ENCODE measurements at regions not wholly inside any gene's neighbourhood (a gene's known extent, or its start where the extent isn't known, plus 50 kb on each side); places are given as distances from the start of the nearest gene placed in this dataset.

GRCh38 chr2:192333642-192334041, 138.9 kb upstream of the TMEFF2 start:
- no peaks in the 10 kb centered on the region for H3K4me1 ChIP-seq (ENCODE audit: insufficient read depth, poor library complexity, severe bottlenecking)
- H3K27ac ChIP-seq (ENCODE audit: poor library complexity, severe bottlenecking), result no peak overlapping the region
- no peak overlapping the region for H3K4me3 ChIP-seq (ENCODE audit: severe bottlenecking)
- H3K36me3 ChIP-seq (ENCODE audit: low read depth), result no peaks in the 10 kb centered on the region
- ATAC-seq (ENCODE audit: low read depth), result no peak
- H3K27me3 ChIP-seq (ENCODE audit: insufficient read depth, poor library complexity, severe bottlenecking), result no peaks in the 10 kb centered on the region
- no peak for DNase-seq (ENCODE audit: low spot score)
- no peaks in the 10 kb centered on the region for H3K9me3 ChIP-seq (ENCODE audit: severe bottlenecking)
- no peak for TF ChIP-seq CTCF (IDR thresholded peaks at IDR 0.05; ENCODE audit: poor library complexity, severe bottlenecking)

DNA sequence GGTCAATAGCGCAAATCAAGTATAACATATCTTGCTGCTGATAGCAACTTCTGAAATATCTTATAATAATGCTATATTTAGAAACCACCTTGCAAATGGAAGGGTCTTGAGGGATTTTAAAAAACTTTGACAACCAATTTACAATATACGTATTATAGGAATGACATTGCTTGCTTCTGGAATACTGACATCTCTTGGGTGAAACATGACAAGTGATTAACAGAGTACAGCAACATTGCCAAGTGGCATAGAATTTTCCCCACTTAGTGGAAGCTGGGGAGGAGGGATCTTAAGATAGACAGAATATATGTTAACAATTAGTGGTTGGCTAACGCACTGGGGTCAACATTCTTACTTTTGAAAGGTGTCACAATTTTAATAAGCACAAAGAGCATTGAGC, 133.6 kb upstream of the TMEFF2 start:
- no peak overlapping the region for H3K4me3 ChIP-seq (ENCODE audit: severe bottlenecking)
- no peak for TF ChIP-seq CTCF (IDR thresholded peaks at IDR 0.05; ENCODE audit: poor library complexity, severe bottlenecking)
- ATAC-seq (ENCODE audit: low read depth) (no peak), DNase-seq (ENCODE audit: low spot score) (no peak)
- no peaks in the 10 kb centered on the region for H3K36me3 ChIP-seq (ENCODE audit: low read depth)
- H3K27me3 ChIP-seq (ENCODE audit: insufficient read depth, poor library complexity, severe bottlenecking), result peaks cover 5% of the 10 kb centered on the region
- H3K4me1 ChIP-seq (ENCODE audit: insufficient read depth, poor library complexity, severe bottlenecking), result no peaks in the 10 kb centered on the region
- H3K27ac ChIP-seq (ENCODE audit: poor library complexity, severe bottlenecking), result no peak overlapping the region
- no peaks in the 10 kb centered on the region for H3K9me3 ChIP-seq (ENCODE audit: severe bottlenecking)

GRCh38 chr2:192327576-192327975, 132.8 kb upstream of the TMEFF2 start:
- DNase-seq (ENCODE audit: low spot score) (no peak), ATAC-seq (ENCODE audit: low read depth) (no peak)
- no peak overlapping the region for H3K27ac ChIP-seq (ENCODE audit: poor library complexity, severe bottlenecking)
- TF ChIP-seq CTCF (IDR thresholded peaks at IDR 0.05; ENCODE audit: poor library complexity, severe bottlenecking), result no peak
- H3K4me1 ChIP-seq (ENCODE audit: insufficient read depth, poor library complexity, severe bottlenecking), result no peaks in the 10 kb centered on the region
- peaks cover 5% of the 10 kb centered on the region for H3K27me3 ChIP-seq (ENCODE audit: insufficient read depth, poor library complexity, severe bottlenecking)
- no peaks in the 10 kb centered on the region for H3K9me3 ChIP-seq (ENCODE audit: severe bottlenecking)
- no peaks in the 10 kb centered on the region for H3K36me3 ChIP-seq (ENCODE audit: low read depth)
- no peak overlapping the region for H3K4me3 ChIP-seq (ENCODE audit: severe bottlenecking)

DNA sequence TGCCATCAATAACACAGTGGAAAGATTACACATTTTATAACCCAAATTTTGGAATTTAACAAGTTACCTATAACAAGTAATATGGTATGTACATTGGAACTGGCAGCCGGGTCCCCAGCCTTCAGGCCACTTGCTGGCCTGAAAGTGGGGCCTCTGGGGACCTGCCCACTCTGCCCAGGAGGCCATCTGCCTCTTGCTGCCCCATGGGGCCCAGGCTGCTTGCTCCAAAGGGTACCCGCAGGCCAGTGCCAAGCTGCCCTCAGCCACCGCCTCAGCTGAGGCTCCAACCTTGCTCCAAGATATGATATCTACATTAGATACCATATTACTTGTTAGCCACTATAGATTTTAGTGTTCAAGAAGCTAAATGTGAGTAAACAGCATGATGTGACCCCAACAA, 120.8 kb upstream of the TMEFF2 start:
- ATAC-seq (ENCODE audit: low read depth), result no peak

More for the DNA sequence above, 120.8 kb upstream of the TMEFF2 start:
- no peak overlapping the region for H3K4me3 ChIP-seq (ENCODE audit: severe bottlenecking)
- H3K36me3 ChIP-seq (ENCODE audit: low read depth), result no peaks in the 10 kb centered on the region
- no peak for TF ChIP-seq CTCF (IDR thresholded peaks at IDR 0.05; ENCODE audit: poor library complexity, severe bottlenecking)
- no peaks in the 10 kb centered on the region for H3K9me3 ChIP-seq (ENCODE audit: severe bottlenecking)
- no peaks in the 10 kb centered on the region for H3K27me3 ChIP-seq (ENCODE audit: insufficient read depth, poor library complexity, severe bottlenecking)
- H3K27ac ChIP-seq (ENCODE audit: poor library complexity, severe bottlenecking), result no peak overlapping the region
- no peak for DNase-seq (ENCODE audit: low spot score)
- H3K4me1 ChIP-seq (ENCODE audit: insufficient read depth, poor library complexity, severe bottlenecking), result no peaks in the 10 kb centered on the region
